K562 (cell line): ENCODE measurements at regions not wholly inside any gene's neighbourhood (a gene's known extent, or its start where the extent isn't known, plus 50 kb on each side); places are given as distances from the start of the nearest gene placed in this dataset.

Experiments
- HCFC1 ChIP-seq: IDR thresholded peaks from 2 replicates; pipeline ENCODE4 v1.6.1; 2012; ENCODE audit warnings: low read depth, low read length, improper control_type of control experiment
- PATZ1 ChIP-seq: fragments of 250-450 bp; sonication (Bioruptor Pico); IDR thresholded peaks from 2 replicates; pipeline ENCODE4 v1.5.0; 2020; ENCODE audit warnings: mild to moderate bottlenecking, borderline replicate concordance
- POLR2AphosphoS2 ChIP-seq: IDR thresholded peaks from 2 replicates; pipeline ENCODE4 v1.6.1; 2012; ENCODE audit warnings: low read length, improper control_type of control experiment
- ZNF586 ChIP-seq: fragments of 450-650 bp; formaldehyde crosslinking; conservative IDR thresholded peaks from 2 replicates; pipeline ENCODE4 v1.4.0; 2020; ENCODE audit warnings: mild to moderate bottlenecking, moderate library complexity

GRCh38 chr14:54169254-54169924 is 212.8 kb upstream of the BMP4 start:
- TF ChIP-seq HCFC1 (no peak), POLR2AphosphoS2 (no peak), PATZ1 (CRISPR knock-in tag) (no peak), ZNF586 (CRISPR knock-in tag) (no peak)
